ENCODE measurements at regions not wholly inside any gene's neighbourhood (a gene's known extent, or its start where the extent isn't known, plus 50 kb on each side); places are given as distances from the start of the nearest gene placed in this dataset.
A peak's percentile ranks its signal among the peaks of the same experiment; 100 is the strongest.

- no peak for TF ChIP-seq CREB1 (CRISPR knock-in tag; IDR thresholded peaks at IDR 0.05; ENCODE audit: low read depth)
- H3K27me3 Mint-ChIP-seq (ENCODE audit: insufficient read depth, low read depth, poor library complexity): peaks cover 2% of the 10 kb centered on the region
- Histone ChIP-seq H3K27ac (ENCODE audit: low read depth) (no peak overlapping the region), H4K20me1 (replicated peaks; ENCODE audit: insufficient read depth) (no peaks in the 10 kb centered on the region), H3K4me2 (no peak overlapping the region), H3K9me2 (ENCODE audit: insufficient read depth) (0 out of 2 replicates have a peak, but pooled peaks cover 8% of the 10 kb centered on the region), H3K4me3 (no peak overlapping the region), H2AFZ (no peak overlapping the region), H3K36me3 (ENCODE audit: insufficient read depth) (no peaks in the 10 kb centered on the region), H3F3A (replicated peaks; ENCODE audit: low read depth) (no peaks in the 10 kb centered on the region), H3K27me3 (ENCODE audit: insufficient read depth) (no peaks in the 10 kb centered on the region), H3K79me2 (replicated peaks; ENCODE audit: insufficient read depth) (no peaks in the 10 kb centered on the region), H3K4me1 (ENCODE audit: insufficient read depth) (no peaks in the 10 kb centered on the region)
- ATAC-seq (no peak), DNase-seq (ENCODE audit: low spot score) (no peak)
- H3K36me3 Mint-ChIP-seq (ENCODE audit: low read depth): no peaks in the 10 kb centered on the region; the same call in 2 of the 3 replicates
- H3K4me3 Mint-ChIP-seq: no peak overlapping the region
- H3K9me3 Mint-ChIP-seq: peaks cover 5% of the 10 kb centered on the region; the same call in 2 of the 3 replicates
- H3K4me1 Mint-ChIP-seq: peaks cover 7% of the 10 kb centered on the region
- no peak overlapping the region for H3K27ac Mint-ChIP-seq
Measured at GRCh38 chr16:9309844-9310243, 218.4 kb downstream of the HAPSTR1 start.

DNA sequence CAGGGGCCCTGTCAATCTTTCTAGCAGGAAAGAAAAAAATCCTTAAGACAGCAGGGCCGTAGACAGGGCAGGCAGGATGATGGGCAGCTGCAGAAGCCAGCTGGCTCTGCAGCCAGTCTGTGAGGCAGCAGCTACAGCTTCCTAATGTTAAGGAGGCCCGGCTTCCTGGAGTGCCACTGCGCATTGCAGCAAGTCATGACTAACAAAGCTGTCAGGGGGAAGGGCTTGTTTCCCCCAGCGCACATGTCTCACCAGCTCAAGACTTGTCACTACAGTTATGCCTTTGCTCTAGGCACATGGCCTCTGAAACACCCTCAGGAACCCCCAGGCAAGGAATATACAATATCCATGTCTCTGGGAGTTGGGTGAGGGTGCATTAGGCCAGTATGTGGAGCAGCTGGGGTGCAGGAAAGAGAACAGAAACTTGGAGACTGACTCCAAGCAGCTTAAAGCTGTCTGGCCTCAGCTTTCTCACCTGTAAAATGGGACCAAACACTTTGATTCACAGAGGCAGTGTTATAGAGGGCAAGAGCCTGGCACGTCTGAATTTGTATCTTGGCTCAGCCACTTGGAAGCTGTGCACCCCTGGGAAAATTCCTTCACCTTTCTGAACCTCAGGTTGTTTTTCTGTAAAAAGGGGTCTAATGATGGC, 220.0 kb downstream of the HAPSTR1 start:
- no peaks in the 10 kb centered on the region; the same call in 2 of the 3 replicates for H3K36me3 Mint-ChIP-seq (ENCODE audit: low read depth)
- no peak overlapping the region for H3K27ac Mint-ChIP-seq
- H3K4me3 Mint-ChIP-seq: no peak overlapping the region
- H4K20me1 ChIP-seq (replicated peaks; ENCODE audit: insufficient read depth): no peaks in the 10 kb centered on the region
- no peak overlapping the region for H2AFZ ChIP-seq
- peaks cover 7% of the 10 kb centered on the region for H3K4me1 Mint-ChIP-seq
- TF ChIP-seq ETS1 (IDR thresholded peaks at IDR 0.05) (no peak), CREB1 (CRISPR knock-in tag; IDR thresholded peaks at IDR 0.05; ENCODE audit: low read depth) (no peak)
- no peaks in the 10 kb centered on the region for H3K79me2 ChIP-seq (replicated peaks; ENCODE audit: insufficient read depth)
- H3K27ac ChIP-seq (ENCODE audit: low read depth): no peak overlapping the region
- peak; percentile 73 for DNase-seq (ENCODE audit: low spot score)
- H3K27me3 Mint-ChIP-seq (ENCODE audit: insufficient read depth, low read depth, poor library complexity): peaks cover 2% of the 10 kb centered on the region
- peak; percentile 98 for ATAC-seq
- no peaks in the 10 kb centered on the region for H3K27me3 ChIP-seq (ENCODE audit: insufficient read depth)
- no peaks in the 10 kb centered on the region for H3K4me1 ChIP-seq (ENCODE audit: insufficient read depth)
- peaks cover 5% of the 10 kb centered on the region; the same call in 2 of the 3 replicates for H3K9me3 Mint-ChIP-seq
- no peaks in the 10 kb centered on the region for H3K36me3 ChIP-seq (ENCODE audit: insufficient read depth)
- H3F3A ChIP-seq (replicated peaks; ENCODE audit: low read depth): no peaks in the 10 kb centered on the region
- no peak overlapping the region for H3K4me2 ChIP-seq
- no peak overlapping the region for H3K4me3 ChIP-seq
- 0 out of 2 replicates have a peak, but pooled peaks cover 8% of the 10 kb centered on the region for H3K9me2 ChIP-seq (ENCODE audit: insufficient read depth)

- no peaks in the 10 kb centered on the region for H3K36me3 ChIP-seq (ENCODE audit: insufficient read depth)
- ATAC-seq: no peak
- TF ChIP-seq POLR2AphosphoS5 (IDR thresholded peaks at IDR 0.05; ENCODE audit: low read depth) (no peak), STAT1 (IDR thresholded peaks at IDR 0.05; ENCODE audit: unreplicated experiment) (no peak), CREB1 (CRISPR knock-in tag; IDR thresholded peaks at IDR 0.05; ENCODE audit: low read depth) (no peak), ETS1 (IDR thresholded peaks at IDR 0.05) (no peak), EZH2phosphoT487 (IDR thresholded peaks at IDR 0.05; ENCODE audit: unreplicated experiment) (no peak), NANOG (IDR thresholded peaks at IDR 0.05; ENCODE audit: borderline replicate concordance) (no peak), JUNB (IDR thresholded peaks at IDR 0.05; ENCODE audit: unreplicated experiment) (no peak)
- TF ChIP-seq, protein P1, sequence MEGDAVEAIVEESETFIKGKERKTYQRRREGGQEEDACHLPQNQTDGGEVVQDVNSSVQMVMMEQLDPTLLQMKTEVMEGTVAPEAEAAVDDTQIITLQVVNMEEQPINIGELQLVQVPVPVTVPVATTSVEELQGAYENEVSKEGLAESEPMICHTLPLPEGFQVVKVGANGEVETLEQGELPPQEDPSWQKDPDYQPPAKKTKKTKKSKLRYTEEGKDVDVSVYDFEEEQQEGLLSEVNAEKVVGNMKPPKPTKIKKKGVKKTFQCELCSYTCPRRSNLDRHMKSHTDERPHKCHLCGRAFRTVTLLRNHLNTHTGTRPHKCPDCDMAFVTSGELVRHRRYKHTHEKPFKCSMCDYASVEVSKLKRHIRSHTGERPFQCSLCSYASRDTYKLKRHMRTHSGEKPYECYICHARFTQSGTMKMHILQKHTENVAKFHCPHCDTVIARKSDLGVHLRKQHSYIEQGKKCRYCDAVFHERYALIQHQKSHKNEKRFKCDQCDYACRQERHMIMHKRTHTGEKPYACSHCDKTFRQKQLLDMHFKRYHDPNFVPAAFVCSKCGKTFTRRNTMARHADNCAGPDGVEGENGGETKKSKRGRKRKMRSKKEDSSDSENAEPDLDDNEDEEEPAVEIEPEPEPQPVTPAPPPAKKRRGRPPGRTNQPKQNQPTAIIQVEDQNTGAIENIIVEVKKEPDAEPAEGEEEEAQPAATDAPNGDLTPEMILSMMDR (conservative IDR thresholded peaks at IDR 0.05; ENCODE audit: low read depth in 2 of 2): no peak
Measured at GRCh38 chr16:9316008-9316407, 224.6 kb downstream of the HAPSTR1 start.

More at GRCh38 chr16:9316008-9316407, 224.6 kb downstream of the HAPSTR1 start:
- peaks cover 9% of the 10 kb centered on the region for H3K9me3 Mint-ChIP-seq
- Histone ChIP-seq H3K9me2 (ENCODE audit: insufficient read depth) (peaks cover 11% of the 10 kb centered on the region; the same call in 1 of the 2 replicates), H3K27me3 (ENCODE audit: insufficient read depth) (no peaks in the 10 kb centered on the region), H3K4me1 (ENCODE audit: insufficient read depth) (no peaks in the 10 kb centered on the region), H4K20me1 (replicated peaks; ENCODE audit: insufficient read depth) (no peaks in the 10 kb centered on the region), H3F3A (replicated peaks; ENCODE audit: low read depth) (no peaks in the 10 kb centered on the region), H3K79me2 (replicated peaks; ENCODE audit: insufficient read depth) (no peaks in the 10 kb centered on the region), H3K4me2 (no peak overlapping the region), H3K4me3 (no peak overlapping the region), H3K27ac (ENCODE audit: low read depth) (no peak overlapping the region), H2AFZ (no peak overlapping the region)
- no peak overlapping the region for H3K4me3 Mint-ChIP-seq
- H3K27ac Mint-ChIP-seq: no peak overlapping the region
- peaks cover 2% of the 10 kb centered on the region for H3K27me3 Mint-ChIP-seq (ENCODE audit: insufficient read depth, low read depth, poor library complexity)
- no peaks in the 10 kb centered on the region; the same call in 2 of the 3 replicates for H3K36me3 Mint-ChIP-seq (ENCODE audit: low read depth)
- DNase-seq (ENCODE audit: low spot score): no peak
- H3K4me1 Mint-ChIP-seq: peaks cover 2% of the 10 kb centered on the region
